GM12865 (cell line): ENCODE measurements at regions not wholly inside any gene's neighbourhood (a gene's known extent, or its start where the extent isn't known, plus 50 kb on each side); places are given as distances from the start of the nearest gene placed in this dataset.

ENCODE experiments used
- DNase-seq: peaks from one replicate; pipeline ENCODE4 v3.0.0; 2010; ENCODE audit warnings: low read depth
- H3K4me3 ChIP-seq: 2 replicates; pipeline ENCODE4 v1.5.1; 2011; ENCODE audit warnings: mild to moderate bottlenecking, low read depth, low read length, control low read depth
- TF ChIP-seq, protein P1 (sequence below): IDR thresholded peaks from 2 replicates; pipeline ENCODE4 v1.5.1; 2011; ENCODE audit warnings: low read length, control low read depth, low read depth, inconsistent platforms; ENCODE audit not compliant: insufficient read depth; ENCODE audit errors: missing control alignments

DNA sequence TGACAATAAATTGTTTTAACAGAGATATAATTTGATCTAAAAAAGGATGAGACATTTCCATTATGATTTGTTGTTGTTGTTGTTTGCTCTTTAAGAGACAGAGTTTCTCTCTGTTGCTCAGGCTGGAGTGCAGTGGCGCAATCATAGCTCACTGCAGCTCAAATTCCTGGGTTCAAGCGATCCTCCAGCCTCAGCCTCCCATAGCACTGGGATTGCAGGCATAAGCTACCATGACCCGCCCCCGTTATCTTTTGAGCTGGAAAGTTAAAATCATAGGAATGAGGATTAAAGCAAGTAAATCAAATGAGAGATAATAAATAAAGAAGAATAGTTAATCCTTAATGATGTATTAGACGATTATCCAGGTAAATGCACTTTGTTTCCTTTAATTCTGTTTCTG lies 224.4 kb upstream of the SMIM31 start:
- no peak overlapping the region for H3K4me3 ChIP-seq
- TF ChIP-seq, protein P1, sequence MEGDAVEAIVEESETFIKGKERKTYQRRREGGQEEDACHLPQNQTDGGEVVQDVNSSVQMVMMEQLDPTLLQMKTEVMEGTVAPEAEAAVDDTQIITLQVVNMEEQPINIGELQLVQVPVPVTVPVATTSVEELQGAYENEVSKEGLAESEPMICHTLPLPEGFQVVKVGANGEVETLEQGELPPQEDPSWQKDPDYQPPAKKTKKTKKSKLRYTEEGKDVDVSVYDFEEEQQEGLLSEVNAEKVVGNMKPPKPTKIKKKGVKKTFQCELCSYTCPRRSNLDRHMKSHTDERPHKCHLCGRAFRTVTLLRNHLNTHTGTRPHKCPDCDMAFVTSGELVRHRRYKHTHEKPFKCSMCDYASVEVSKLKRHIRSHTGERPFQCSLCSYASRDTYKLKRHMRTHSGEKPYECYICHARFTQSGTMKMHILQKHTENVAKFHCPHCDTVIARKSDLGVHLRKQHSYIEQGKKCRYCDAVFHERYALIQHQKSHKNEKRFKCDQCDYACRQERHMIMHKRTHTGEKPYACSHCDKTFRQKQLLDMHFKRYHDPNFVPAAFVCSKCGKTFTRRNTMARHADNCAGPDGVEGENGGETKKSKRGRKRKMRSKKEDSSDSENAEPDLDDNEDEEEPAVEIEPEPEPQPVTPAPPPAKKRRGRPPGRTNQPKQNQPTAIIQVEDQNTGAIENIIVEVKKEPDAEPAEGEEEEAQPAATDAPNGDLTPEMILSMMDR, result no peak
- DNase-seq, result no peak

DNA sequence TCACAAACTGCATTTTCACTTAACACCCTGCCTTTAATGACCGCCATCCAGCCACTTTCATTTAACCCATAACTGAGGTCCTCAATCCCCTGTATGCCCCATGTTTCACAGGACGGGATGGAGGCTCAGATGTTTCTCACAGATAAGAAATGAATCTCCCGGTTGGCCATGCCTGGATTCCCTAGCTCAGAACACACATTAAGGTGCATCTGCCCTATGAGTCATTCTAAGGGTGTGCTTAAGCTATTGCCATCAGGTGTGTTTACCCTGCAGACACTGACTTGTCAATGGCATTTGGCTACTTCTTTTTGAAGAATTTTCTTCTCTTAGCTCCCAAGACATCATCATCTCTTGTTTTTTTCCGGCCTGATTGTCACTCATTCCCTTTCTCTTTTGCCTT lies 222.6 kb upstream of the SMIM31 start:
- TF ChIP-seq, protein P1, result no peak
- no peak overlapping the region for H3K4me3 ChIP-seq
- DNase-seq, result no peak

DNA sequence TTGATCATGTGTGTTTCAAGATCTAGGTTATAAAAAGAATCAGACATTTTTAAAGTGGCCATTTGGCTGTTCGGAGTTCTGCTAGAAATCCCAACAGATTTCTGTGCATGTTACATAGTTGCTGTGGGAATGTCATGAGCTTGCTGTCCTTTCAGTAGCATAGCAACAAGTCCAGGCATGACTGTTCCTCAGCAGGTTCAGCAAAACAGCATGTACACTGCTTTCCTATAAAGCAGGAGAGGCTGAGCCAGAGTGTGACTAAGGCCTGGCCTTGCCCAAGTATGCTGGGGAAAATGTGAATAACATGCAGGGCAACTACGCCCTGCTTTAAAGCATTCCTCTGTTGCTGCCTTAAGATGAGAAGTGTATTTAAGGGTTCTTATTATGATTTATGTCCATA lies 217.1 kb upstream of the SMIM31 start:
- TF ChIP-seq, protein P1, result no peak
- H3K4me3 ChIP-seq, result no peak overlapping the region
- DNase-seq, result no peak

DNA sequence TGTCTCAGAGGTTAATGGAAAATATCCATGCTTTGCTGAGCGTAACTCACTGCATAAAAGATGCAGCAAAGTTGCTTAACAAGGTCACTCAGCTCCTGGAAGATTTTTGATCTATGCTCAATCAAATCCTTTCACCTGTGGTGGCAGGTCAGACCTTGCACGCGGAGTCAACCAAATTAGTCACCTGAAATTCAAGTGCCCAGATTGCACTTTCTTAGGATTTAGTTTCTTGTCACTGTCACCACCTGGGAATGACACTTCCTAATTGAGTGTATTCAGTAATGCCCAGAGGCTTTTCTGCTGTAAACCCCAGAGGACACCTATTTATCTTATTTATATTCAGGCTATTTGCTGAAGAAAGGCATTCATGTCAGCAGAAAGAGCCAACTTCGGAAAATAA lies 215.8 kb upstream of the SMIM31 start:
- no peak overlapping the region for H3K4me3 ChIP-seq
- TF ChIP-seq, protein P1, result no peak
- no peak for DNase-seq

DNA sequence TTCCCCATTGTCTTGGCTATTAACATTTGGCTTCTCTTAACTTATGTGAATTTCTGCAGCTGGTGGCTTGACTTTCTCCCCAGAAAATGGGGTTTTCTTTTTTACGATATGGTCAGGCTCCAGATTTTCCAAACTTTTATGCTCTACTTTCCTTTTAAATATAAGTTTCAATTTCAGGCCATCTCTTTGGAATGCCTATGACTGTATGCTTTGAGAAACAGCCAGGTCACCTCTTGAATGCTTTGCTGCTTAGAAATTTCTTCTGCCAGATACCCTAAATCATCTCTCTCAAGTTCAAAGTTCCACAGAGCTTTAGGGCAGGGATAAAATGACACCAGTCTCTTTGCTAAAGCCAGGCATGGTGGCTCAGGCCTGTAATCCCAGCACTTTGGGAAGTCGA lies 212.9 kb upstream of the SMIM31 start:
- TF ChIP-seq, protein P1, result no peak
- H3K4me3 ChIP-seq, result no peak overlapping the region
- no peak for DNase-seq

DNA sequence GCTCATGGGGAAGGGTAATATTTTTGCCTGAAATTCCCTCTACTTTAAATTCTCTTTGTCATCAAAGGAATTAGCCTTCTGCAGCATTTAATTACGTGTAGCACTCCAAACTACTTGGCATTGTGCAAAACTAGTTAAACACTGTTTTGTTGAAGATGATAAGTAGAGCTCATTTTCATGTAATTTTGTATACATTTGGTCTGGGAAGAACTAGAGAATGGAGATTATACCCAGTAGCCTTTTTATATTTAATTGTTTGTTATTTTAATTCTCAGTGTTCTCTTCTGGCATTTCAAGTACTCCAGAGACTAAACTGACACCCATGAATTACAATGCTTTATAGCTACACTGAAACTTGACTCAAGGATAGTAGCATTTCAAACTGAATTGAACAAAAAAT lies 211.5 kb upstream of the SMIM31 start:
- DNase-seq, result no peak
- H3K4me3 ChIP-seq, result no peak overlapping the region
- TF ChIP-seq, protein P1, result no peak

DNA sequence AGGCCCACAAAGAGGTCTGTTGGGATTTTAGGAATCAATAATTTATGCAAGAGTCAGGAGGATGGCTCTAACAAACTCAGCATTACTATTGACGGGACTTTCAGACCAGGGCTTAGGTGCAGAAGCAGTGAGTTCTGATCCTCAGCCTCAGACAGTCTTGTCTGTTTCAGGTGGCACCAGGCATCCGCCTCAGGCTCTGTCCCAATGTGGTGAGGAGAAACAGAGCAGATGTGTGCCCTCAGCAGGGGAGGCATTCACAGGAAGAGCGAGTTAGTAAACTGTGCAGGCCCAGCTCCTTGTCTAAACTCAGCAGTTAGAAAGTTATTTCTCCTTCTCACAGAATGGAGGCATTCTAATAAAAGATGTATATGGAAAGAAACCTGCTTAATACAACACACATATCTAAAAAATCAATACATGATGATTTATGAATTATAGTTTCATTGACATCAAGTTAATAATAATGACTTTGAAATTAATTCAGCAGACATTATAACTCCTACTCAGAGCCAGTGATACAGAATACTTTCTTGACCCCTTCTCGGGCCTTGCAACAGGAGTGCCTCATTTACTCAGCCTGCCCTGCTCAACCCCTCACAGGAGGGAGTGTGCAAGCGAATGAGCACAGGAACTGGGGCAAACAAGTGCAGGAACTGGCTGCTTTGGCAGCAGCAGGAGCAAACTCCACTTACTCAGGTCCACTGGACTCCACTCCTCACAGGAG lies 202.8 kb upstream of the SMIM31 start:
- no peak for DNase-seq

More for the DNA sequence above, 202.8 kb upstream of the SMIM31 start:
- TF ChIP-seq, protein P1, result no peak
- no peak overlapping the region for H3K4me3 ChIP-seq
